RCC 7860 (cell line): ENCODE measurements at regions not wholly inside any gene's neighbourhood (a gene's known extent, or its start where the extent isn't known, plus 50 kb on each side); places are given as distances from the start of the nearest gene placed in this dataset.
"Not testable (repeated sequence)": the region's sequence is repeated elsewhere in the genome, so short reads cannot be mapped to it uniquely, and the experiment has no call there.

Source experiments
- DNase-seq: peaks from one replicate; pipeline ENCODE4 v3.0.0-alpha.2; 2015; ENCODE audit warnings: low spot score
- FAIRE-seq: peaks from 2 replicates; lab custom pipeline; 2012; peaks lifted over from hg19 to GRCh38; lab: Jason Lieb, UNC

- no peak for DNase-seq
- FAIRE-seq, result no peak
Measured at GRCh38 chr3:8286749-8287148, 214.9 kb upstream of the LMCD1 start.

- FAIRE-seq (no peak), DNase-seq (no peak)
Measured at GRCh38 chr3:8290611-8291010, 211.0 kb upstream of the LMCD1 start.

GRCh38 chr3:8296461-8296860, 205.2 kb upstream of the LMCD1 start:
- DNase-seq (no peak), FAIRE-seq (no peak)

GRCh38 chr3:8298021-8298954, 203.3 kb upstream of the LMCD1 start:
- FAIRE-seq (no peak), DNase-seq (no peak)

- DNase-seq (peak; percentile 15), FAIRE-seq (peak; percentile 44)
Measured at GRCh38 chr3:8301977-8302735, 199.5 kb upstream of the LMCD1 start.

- DNase-seq (no peak), FAIRE-seq (no peak)
Measured at GRCh38 chr3:8303466-8303865, 198.2 kb upstream of the LMCD1 start.

- DNase-seq, result no peak
- FAIRE-seq, result no peak
Measured at GRCh38 chr3:8305371-8305770, 196.3 kb upstream of the LMCD1 start.

GRCh38 chr3:8307545-8308110, 194.0 kb upstream of the LMCD1 start:
- FAIRE-seq, result no peak
- no peak for DNase-seq

- no peak for DNase-seq
Measured at GRCh38 chr3:8311321-8311720, 190.3 kb upstream of the LMCD1 start.

GRCh38 chr3:8312685-8313084, 188.9 kb upstream of the LMCD1 start:
- FAIRE-seq (no peak), DNase-seq (no peak)

More at GRCh38 chr3:8311321-8311720, 190.3 kb upstream of the LMCD1 start:
- FAIRE-seq, result no peak

GRCh38 chr3:8313560-8314267, 187.9 kb upstream of the LMCD1 start:
- FAIRE-seq, result no peak

GRCh38 chr3:8315526-8315925, 186.1 kb upstream of the LMCD1 start:
- not testable (repeated sequence) for FAIRE-seq, DNase-seq

More at GRCh38 chr3:8313560-8314267, 187.9 kb upstream of the LMCD1 start:
- no peak for DNase-seq

GRCh38 chr3:8317661-8318649, 183.7 kb upstream of the LMCD1 start:
- FAIRE-seq (no peak), DNase-seq (no peak)

GRCh38 chr3:8319935-8320634, 181.5 kb upstream of the LMCD1 start:
- FAIRE-seq, result peak; percentile 82
- peak; percentile 71 for DNase-seq

- no peak for FAIRE-seq
- DNase-seq, result no peak
Measured at GRCh38 chr3:8320711-8321458, 180.7 kb upstream of the LMCD1 start.

GRCh38 chr3:8324747-8325146, 176.9 kb upstream of the LMCD1 start:
- DNase-seq (no peak), FAIRE-seq (no peak)

- FAIRE-seq, result no peak
Measured at GRCh38 chr3:8325306-8325705, 176.3 kb upstream of the LMCD1 start.

GRCh38 chr3:8325833-8326232, 175.8 kb upstream of the LMCD1 start:
- not testable (repeated sequence) for FAIRE-seq, DNase-seq

More at GRCh38 chr3:8325306-8325705, 176.3 kb upstream of the LMCD1 start:
- DNase-seq, result no peak
